ENCODE measurements at regions not wholly inside any gene's neighbourhood (a gene's known extent, or its start where the extent isn't known, plus 50 kb on each side); places are given as distances from the start of the nearest gene placed in this dataset.
"Not testable (repeated sequence)": the region's sequence is repeated elsewhere in the genome, so short reads cannot be mapped to it uniquely, and the experiment has no call there.

DNA sequence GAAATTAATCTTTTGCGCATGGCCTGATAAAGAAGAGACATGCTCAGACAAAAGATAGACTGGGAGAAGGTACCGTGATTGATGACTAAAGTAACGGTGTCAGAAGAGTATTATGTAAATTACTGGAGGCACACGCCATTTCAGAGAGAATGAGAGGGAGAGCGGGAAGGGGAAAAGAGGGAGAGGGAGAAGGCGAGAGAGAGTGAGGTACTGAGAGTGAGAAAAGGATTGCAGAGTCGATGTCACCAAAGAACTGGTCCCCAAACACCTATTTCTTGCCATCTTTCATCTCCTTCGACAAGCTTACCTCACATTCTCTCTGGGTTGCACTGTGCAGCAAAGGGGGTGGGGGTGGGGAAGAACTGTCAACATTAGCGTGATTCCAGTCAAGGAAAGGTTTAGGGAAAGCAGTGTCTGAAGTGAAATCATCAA lies 673.7 kb downstream of the BCL11A start:
- DNase-seq (ENCODE audit: low read depth in 2 of 2) = no peak

DNA sequence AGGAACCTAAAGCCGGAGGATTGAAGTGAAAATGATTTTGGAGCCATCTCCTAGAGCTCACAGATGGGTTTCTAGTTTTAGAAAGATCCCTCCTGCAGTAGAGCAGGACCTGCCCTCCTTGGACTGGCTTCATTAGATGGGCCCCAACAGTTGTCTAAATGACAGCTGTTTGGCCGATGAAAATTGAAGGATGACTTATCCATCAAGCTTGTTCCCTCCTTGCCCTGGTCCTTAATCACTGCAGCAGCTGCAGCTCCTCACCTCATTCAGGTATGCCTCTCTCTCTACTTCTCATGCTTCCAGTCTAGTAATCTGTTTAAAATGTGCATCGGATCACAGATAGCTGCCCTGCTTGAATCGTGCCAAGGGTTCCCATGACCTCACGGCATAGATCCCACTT lies 677.6 kb downstream of the BCL11A start:
- no peak for DNase-seq (ENCODE audit: low read depth in 2 of 2)

DNA sequence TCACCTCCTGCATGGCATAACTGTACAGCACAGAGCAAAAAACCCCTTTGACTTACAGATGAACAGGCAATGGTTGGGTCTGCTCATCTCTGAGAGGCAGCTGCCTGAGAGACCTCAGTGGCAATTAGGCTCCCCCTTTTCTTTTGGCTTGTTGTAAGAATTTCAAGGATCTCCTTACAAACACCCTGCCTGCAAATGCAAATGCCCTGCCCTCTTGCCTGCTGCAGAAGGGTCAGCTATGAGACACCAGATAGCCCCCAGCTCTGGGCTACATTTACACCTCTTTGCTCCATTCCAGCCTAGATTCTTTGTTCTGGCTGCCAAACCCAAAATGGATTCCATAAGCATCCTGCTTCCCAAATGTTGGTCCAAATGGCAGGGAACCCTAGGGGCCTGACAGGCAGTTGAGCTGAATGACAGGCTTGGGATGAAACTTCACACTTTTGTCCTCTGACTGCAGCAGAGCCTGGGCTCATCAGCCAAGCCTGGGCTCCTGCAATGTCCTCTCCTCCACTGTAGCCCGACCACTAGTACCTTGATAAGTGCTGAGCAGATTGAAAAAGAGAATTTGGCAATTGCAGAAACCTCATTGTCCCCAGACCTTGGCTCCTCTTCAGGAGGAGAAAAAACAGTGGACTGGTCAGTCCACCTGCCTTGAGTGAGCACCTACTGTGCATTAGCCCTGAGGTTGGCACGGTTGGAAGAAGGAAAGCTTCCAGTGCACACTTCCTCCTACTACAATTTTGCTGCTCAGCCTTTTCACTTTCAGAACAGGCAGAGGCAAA lies 678.3 kb downstream of the BCL11A start:
- DNase-seq (ENCODE audit: low read depth in 2 of 2) = no peak

DNA sequence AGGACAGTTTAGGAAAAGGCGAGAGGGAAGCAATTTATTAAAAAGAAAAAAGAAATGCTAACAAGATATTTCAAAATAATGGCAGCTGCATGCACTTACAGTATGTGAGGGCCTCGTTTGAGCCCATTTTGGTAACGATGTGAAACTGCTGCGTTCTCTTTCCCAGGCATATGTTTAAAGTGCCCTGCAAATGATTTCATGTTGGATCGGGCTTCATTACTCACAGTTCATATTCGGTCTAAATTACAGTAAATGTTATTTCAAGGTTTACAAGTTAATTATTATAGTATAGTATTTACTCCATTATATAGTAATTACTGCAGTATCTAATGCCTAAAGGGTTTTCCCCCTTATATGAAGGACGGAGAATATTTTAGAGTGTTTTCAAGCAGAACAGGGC lies 679.1 kb downstream of the BCL11A start:
- DNase-seq (ENCODE audit: low read depth in 2 of 2) = no peak

DNA sequence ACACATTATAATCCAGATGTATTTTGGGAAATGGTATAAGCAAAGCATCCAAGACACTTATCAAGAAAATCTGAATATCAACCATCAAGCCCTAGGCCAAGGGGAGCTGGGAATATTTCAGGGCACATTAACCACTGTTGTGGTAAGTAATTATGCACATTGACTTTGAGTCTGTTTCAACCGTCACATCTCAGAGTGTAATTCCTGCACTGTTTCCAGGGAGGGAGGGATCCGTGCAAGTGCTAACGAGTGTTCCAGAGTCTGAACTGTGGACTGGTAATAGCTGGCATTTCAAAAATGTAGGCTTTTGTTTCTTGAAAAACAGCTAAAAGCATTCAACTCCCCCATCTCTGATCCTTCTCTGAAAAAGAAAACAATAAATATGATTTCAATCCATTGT lies 681.6 kb downstream of the BCL11A start:
- no peak for DNase-seq (ENCODE audit: low read depth in 2 of 2)

DNA sequence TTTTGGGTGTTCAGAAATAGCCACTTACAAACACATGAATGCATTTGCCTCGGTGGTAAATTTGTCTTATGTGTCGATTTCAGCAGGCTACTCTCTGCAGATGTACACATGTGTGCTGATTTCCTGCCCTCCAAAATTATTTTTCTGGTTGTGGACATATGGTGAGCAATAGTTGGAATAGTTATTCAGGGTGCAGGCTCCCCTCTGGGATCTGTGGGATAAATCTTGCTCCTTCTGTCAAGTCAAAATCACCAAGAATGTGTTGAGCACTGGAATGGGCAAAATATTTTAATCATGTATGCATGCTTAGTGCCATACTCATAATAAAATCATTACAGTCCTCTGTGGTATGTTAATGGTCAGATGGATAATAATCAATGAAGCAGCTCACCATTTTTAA lies 684.5 kb downstream of the BCL11A start:
- no peak for DNase-seq (ENCODE audit: low read depth in 2 of 2)

DNA sequence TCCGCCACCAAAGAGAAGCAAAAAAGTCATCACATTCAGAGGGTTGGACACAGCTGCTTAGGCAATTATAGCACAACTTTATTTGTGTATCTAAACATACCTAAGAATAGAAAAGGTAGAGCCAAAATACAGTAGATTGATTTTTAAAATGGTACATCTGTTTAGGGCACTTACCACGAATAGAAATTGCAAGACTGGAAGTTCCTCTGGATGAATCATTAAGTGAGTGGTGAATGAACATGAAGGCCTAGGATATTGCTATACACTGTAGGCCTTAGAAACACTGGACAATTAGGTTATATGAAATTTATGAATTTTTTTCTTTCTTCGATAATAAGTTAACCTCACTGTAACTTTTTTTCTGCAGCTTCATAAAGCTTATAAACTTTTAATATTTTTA lies 687.0 kb downstream of the BCL11A start:
- DNase-seq (ENCODE audit: low read depth in 2 of 2) = no peak

DNA sequence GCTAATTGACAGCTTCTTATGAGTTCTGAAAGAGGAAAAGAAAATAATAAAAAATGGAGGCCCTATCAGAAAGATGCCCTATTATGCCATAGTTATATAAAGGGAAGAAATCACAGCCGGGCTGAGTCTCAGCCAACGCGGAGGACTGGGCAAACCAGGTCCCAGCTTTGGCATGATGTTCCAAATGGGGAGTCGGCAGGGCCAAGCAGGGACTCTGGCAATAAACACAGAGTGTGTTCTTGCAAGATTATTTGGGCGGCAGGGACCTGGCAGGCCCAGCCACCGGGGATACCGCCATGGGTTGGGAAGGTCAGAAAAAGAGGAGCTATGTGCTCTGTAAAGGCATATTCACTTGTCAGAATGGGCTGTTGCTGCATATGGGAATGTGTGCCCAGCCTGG lies 694.9 kb downstream of the BCL11A start:
- no peak for DNase-seq (ENCODE audit: low read depth in 2 of 2)

DNA sequence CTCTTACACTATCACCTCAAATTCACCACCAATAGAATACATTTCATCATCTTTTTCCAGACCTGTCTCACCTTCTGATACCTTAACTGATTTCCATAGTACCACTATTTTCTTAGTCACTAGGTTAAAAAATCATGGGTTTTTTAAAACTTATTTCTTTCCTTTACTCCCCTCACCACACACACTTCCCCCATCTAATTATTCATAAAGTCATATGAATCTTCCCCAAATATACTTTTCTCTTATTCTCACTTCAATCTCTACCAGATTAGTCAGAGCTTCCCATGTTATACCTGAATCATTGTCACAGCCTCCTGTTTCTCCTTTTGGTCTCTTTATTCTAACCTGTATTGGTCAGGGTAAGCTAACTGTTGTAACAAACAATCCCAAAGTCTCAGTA lies 696.3 kb downstream of the BCL11A start:
- DNase-seq (ENCODE audit: low read depth in 2 of 2) = no peak

DNA sequence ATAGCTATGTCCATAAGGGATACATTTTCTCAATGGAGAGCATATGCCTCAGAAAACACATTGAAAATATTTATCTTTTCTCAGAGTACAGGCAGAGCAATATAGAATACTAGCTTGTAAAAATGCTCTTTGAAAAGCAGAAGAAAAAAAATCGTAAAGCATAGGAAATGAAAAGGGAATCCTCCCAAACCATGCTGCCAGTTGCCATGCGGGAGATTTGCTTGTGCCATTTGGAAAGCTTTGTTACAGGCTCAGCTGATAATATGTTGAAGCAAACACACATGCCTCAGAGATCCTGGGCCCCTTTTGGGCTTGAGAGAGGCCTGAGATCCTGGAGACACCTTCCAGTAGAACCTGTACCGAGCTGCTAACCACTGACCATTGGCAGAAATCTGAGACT lies 697.1 kb downstream of the BCL11A start:
- no peak for DNase-seq (ENCODE audit: low read depth in 2 of 2)

DNA sequence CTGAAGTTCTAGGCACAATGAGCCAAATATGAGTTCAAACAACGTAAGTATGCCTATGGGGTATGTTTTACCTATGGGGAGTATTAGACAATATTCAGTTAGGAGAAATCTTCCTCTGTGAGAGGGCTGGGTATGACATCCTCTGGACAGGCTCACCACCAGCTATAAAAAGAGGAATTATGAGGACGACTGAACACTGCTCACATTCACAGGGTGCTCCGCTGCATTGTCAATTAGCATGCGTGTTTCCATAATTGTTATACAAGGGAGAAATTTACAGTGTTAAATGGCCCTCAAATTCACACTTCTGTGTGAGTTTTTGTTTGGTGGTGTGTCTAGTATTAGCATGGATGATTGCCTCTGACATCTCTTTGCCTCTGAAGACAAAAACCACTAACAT lies 700.4 kb downstream of the BCL11A start:
- DNase-seq (ENCODE audit: low read depth in 2 of 2) = no peak

DNA sequence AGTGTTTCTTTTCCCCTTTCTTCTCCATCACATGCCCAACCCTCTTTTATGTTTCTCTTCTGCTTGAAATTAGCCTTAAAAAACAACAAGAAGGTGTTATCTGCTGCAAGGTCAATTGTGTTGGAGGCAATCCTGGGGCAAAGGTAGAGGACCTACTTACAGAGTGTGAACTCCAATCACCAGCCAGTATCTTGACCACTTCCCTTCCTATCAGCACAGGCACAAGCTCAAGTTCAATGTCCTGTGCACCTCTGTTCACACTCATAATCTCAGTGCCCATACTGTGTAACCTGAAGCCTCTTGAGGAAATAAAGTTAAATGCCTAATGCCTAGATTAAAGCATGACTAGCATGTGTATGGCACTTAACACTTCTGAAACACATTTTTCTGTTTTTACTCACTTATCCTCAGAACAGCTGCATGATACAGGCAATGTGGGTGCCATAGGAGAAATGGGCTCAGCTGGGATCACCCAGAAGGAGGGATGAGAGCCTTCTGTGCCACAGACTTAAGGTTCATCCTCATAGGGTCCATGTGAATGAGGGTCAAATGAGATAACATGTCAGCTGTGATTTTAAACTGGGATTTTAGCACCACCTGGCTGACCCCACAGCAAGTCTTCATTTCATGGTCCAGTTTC lies 701.5 kb downstream of the BCL11A start:
- DNase-seq (ENCODE audit: low read depth in 2 of 2) = no peak

DNA sequence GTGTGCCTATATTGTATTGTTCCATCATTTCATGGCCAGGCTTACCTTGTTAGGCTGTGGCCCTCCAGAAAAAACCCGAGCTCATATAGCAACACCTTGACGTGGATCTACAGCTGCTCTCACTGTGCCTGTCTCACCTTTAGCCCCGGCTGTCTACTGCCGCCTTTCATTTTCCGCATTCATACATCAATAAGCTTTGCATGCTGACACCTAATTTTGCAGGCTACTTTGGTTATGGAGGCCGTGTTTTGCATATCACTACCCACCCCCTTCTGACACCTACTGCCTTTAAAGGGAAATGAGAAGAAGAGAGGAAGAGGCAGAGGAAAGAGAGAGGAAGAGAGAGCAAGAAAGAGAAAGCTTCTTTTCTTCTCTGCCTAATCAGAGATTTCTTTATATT lies 702.9 kb downstream of the BCL11A start:
- DNase-seq (ENCODE audit: low read depth in 2 of 2) = no peak

DNA sequence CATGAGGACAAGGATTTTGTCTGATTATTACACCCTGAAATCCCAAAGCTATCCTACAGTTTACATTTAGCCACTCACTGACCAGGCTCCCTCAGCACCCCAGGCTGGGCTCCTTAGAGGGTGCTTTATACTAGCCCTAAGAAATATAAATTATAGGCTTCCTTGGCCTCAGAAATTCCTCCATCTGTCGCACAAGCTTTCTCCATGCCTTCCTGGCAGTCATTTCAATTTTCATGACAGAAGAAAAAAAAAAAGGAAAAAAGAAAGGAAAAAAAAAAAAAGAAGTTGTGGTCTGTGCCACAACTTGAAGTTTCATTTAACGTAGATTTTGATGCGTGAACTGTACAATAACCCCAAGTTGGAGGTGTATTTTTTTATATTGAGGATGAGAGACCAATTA lies 719.5 kb downstream of the BCL11A start:
- no peak for DNase-seq (ENCODE audit: low read depth in 2 of 2)

DNA sequence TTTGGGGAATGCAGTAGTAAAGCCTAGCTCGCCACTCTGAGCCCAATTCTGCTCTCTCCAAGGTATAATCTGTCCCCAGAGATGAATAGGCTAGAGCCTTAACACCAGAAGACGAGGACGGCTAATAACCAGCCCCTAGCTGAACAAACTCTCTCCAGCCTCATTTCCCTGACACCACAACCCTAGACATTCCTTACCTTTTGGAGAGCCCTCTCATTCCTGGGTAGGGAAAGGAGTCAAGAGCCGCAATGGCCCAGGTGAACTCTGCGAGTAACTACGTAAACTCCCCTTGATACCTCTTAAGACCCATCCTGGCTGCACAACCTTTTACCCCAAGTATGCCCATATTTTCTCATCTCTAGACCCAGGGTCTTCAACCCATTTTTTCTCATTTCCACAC lies 722.9 kb downstream of the BCL11A start:
- DNase-seq (ENCODE audit: low read depth in 2 of 2) = no peak

DNA sequence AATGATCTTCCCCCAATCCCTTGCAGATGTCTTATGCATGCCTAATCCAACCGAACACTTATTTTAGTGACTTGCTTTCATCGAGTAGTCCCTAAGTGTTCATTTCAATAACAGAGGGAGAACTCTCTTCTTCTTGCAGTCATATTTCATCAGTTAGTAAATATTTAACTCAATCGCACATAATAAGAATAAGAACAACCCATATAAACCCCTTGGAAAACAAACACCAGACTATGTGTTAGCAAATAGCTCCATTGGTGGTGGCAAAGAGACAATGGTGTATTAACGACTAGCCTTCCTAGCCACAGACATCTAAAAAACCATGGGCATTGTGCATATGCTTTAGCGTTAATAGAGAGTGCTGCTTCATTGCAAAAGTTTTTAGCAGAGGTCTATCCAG lies 725.8 kb downstream of the BCL11A start:
- DNase-seq (ENCODE audit: low read depth in 2 of 2) = no peak

DNA sequence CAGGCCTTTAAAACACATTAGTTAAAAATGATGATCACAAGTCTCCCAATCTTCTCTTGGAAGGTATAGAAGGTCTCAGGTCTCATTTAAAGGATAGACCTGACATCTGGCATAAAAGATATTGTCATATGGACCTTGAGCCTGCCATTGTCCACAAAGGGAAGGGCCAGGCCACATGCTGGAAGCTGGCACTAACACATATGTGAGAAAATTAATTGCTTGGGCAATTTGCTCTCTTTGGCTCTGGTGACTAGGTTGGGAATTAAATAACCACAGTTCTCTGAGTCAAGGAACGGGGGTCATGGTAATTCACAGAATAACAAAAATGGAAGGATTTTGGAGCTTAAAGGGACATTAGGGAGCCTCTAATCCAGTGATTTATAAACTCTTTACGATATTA lies 727.3 kb downstream of the BCL11A start:
- DNase-seq (ENCODE audit: low read depth in 2 of 2) = no peak

DNA sequence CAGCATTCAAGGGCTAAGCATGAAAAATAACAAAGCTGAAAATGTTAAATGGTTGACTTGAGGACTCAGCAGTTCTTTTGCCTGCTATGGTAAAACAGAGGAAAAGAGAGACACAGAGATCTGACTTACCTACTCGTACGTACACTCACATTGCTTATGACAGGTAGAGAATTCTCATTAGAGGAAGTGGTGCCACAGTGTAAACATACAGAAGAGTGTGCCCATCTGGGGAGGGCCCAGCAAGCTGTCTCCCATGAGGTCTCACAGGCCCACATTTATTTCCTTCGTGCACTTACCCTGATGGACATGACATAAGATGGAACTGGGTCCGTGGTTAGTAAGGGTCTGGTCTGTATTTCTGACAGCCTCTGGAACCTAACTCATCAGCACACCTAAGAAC lies 729.1 kb downstream of the BCL11A start:
- no peak for DNase-seq (ENCODE audit: low read depth in 2 of 2)

DNA sequence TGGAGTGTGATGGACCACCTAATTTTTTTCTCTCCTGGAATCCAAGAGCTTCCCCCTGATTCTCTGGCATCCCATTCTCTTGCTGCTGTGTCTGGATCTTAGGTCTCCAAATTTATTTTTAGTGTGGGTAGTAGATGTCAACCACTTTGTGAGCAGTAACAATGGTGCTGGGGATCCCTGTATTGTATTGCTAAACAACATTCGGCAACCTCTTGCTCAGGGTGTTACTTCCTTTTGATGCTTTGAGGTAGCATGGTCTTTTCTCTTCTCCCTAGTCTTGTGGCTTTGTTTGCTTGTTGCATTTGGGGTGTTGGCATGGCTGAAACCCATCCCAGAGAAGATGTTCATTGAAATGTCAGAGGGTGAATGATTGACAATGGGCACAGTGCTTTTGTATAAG lies 737.4 kb downstream of the BCL11A start:
- DNase-seq (ENCODE audit: low read depth in 2 of 2) = no peak

DNA sequence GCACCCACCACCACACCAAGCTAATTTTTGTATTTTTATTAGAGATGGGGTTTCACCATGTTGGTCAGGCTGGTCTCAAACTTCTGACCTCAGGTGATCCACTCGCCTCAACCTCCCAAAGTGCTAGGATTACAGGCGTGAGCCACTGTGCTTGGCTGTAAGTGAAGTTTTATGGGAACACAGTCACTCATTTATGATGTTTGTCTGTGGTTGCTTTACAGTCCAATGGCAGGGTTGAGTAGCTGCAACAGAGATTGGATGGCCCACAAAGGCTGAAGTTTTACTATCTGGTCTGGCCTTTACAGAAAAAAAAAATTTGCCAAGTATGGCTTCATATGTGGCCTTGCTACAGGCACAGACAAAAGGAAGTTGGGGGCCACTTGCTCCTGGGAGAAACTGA lies 743.2 kb downstream of the BCL11A start:
- DNase-seq (ENCODE audit: low read depth in 2 of 2) = not testable (repeated sequence)

DNA sequence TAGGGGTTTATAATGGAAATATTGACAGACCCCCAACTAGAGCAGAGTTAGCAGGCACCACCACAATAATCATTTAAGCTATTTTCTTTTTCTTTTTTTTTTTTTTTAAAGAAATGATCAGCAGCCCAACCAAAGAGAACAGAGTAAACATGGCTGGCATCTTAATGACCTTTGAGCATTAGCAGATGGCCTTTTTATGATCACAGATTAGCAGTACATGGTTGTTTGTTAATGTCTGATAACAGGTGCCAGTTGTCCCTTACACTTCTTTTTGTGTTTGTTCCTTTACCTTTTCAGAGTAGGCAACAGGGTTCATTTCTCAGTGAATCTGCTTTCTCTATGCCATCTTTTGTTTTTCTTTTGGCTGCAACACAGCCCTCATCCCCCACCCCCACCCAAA lies 747.0 kb downstream of the BCL11A start:
- no peak for DNase-seq (ENCODE audit: low read depth in 2 of 2)

DNA sequence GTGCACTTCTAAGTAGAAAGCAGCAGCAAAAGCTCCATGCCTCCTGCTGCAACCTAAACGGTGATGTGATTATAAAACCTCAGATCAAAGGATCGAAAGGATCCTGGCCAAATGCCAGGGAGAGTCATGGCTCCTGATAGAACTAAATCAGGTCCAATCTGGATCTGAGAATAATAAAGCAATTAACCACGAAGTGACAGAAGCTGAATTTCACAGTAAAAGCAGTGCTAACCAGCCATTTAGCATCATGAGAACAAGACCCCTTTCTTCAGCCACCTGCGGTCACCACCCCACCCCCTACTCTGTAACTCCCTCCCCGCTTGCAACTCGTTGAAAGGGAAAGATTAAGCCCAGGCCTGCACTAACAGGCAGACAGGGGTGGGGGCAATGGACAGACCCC lies 748.7 kb downstream of the BCL11A start:
- no peak for DNase-seq (ENCODE audit: low read depth in 2 of 2)

DNA sequence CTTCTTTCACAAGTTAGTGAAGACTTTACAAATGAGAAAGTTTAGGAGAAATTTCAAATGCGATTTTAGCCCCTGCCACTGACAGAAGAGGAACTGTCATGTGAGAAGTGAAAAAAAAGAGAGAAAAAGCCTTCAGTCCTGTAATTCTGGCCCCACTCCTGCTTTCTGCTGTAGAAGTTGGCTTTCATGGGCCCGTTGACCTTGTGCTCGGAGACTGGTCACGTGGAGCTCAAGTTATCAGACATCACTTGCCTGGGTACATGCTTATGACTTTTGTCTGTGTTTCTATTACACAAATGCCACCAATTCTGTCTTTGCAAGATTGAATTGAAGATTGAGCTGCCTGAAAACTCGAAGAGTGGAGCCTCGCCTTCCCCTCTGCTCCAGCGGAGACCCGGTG lies 749.9 kb downstream of the BCL11A start:
- no peak for DNase-seq (ENCODE audit: low read depth in 2 of 2)

Measured in stimulated activated CD4-positive, alpha-beta T cell treated with anti-CD3 and anti-CD28 coated beads, Interleukin-1b, Interleukin-23, amount 100 ng/mL, for 4 hours (primary cell).